NCI-H2196 (cell line): ENCODE measurements at regions not wholly inside any gene's neighbourhood (a gene's known extent, or its start where the extent isn't known, plus 50 kb on each side); places are given as distances from the start of the nearest gene placed in this dataset.

Experiments used
- DNase-seq: peaks from one replicate; lab custom pipeline; 2025; ENCODE audit not compliant: unreplicated experiment; lab: John Stamatoyannopoulos, UW

GRCh38 chr17:5861246-5861645, 208.9 kb upstream of the WSCD1 start:
- no peak for DNase-seq

GRCh38 chr17:5861854-5862253, 208.3 kb upstream of the WSCD1 start:
- no peak for DNase-seq

- no peak for DNase-seq
These were observed 207.8 kb upstream of the WSCD1 start for GRCh38 chr17:5862395-5862794.

- no peak for DNase-seq
These were observed 205.2 kb upstream of the WSCD1 start for GRCh38 chr17:5864741-5865657.

GRCh38 chr17:5866978-5867377, 203.2 kb upstream of the WSCD1 start:
- no peak for DNase-seq

- DNase-seq = no peak
These were observed 201.0 kb upstream of the WSCD1 start for GRCh38 chr17:5869041-5869745.

GRCh38 chr17:5870231-5870953, 199.8 kb upstream of the WSCD1 start:
- no peak for DNase-seq

- no peak for DNase-seq
These were observed 198.5 kb upstream of the WSCD1 start for GRCh38 chr17:5871666-5872065.

- no peak for DNase-seq
These were observed 197.3 kb upstream of the WSCD1 start for GRCh38 chr17:5872831-5873230.

- no peak for DNase-seq
These were observed 196.4 kb upstream of the WSCD1 start for GRCh38 chr17:5873781-5874180.

GRCh38 chr17:5874486-5874885, 195.7 kb upstream of the WSCD1 start:
- DNase-seq = no peak

- DNase-seq = no peak
These were observed 192.8 kb upstream of the WSCD1 start for GRCh38 chr17:5877366-5877765.

- DNase-seq = peak; percentile 73
These were observed 192.2 kb upstream of the WSCD1 start for GRCh38 chr17:5877948-5878347.

- no peak for DNase-seq
These were observed 188.3 kb upstream of the WSCD1 start for GRCh38 chr17:5881849-5882248.

GRCh38 chr17:5883775-5884665, 186.2 kb upstream of the WSCD1 start:
- DNase-seq = no peak

GRCh38 chr17:5885336-5885735, 184.8 kb upstream of the WSCD1 start:
- DNase-seq = no peak

- DNase-seq = no peak
These were observed 181.4 kb upstream of the WSCD1 start for GRCh38 chr17:5888811-5889210.

GRCh38 chr17:5892921-5893675, 177.1 kb upstream of the WSCD1 start:
- no peak for DNase-seq

GRCh38 chr17:5893741-5894140, 176.4 kb upstream of the WSCD1 start:
- DNase-seq = no peak

- DNase-seq = no peak
These were observed 174.9 kb upstream of the WSCD1 start for GRCh38 chr17:5895276-5895675.
